T-helper 1 cell (primary cell): ENCODE measurements at regions not wholly inside any gene's neighbourhood (a gene's known extent, or its start where the extent isn't known, plus 50 kb on each side); places are given as distances from the start of the nearest gene placed in this dataset.

Source experiments
- DNase-seq, 5 donors: peaks; one replicate each; pipeline ENCODE4 v3.0.0-alpha.2; 2012 to 2020

DNA sequence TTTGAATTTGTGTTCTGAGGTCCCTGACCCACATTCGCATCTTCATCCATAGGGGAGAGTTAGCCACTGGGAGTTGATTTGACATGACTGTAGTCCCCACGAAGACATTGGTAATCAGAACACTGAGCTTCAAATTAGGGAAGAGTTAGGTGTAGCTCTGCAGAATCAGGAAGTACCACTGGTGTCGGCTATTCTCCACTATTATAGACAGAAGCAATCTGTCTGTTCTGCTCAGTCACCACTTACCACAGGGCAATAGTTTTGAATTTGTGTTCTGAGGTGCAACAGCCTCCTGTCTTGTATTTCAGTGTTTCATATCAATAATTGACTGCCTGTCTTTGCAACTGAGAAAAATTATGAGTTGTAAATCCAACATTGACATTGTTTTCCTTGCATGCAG, 407.6 kb downstream of the LRFN5 start:
- no peak for DNase-seq

GRCh38 chr14:42013559-42013958, 406.9 kb downstream of the LRFN5 start:
- no peak for DNase-seq

DNA sequence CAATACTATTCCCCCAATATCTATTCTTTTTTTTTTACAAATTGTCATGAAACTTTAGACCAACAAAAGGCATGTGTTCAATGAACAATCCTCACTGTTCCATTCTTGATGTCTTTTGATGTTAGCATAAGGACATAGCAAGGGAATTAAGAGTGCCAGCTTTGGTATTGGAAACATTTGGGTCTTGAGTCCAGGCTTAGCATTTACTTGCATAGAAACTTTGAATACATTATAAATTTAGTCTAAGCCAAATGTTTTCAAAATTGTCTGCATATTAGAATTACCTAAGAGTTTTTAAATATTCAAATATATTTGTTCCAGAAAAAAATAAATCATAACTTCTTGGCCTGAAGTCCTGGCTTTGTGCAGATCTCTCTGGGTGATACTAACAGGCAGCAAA, 406.5 kb downstream of the LRFN5 start:
- no peak for DNase-seq

GRCh38 chr14:42011221-42011620, 404.5 kb downstream of the LRFN5 start:
- DNase-seq = no peak

GRCh38 chr14:42004321-42004720, 397.6 kb downstream of the LRFN5 start:
- no peak for DNase-seq

- no peak for DNase-seq
These were observed 395.5 kb downstream of the LRFN5 start for GRCh38 chr14:42002141-42002540.

DNA sequence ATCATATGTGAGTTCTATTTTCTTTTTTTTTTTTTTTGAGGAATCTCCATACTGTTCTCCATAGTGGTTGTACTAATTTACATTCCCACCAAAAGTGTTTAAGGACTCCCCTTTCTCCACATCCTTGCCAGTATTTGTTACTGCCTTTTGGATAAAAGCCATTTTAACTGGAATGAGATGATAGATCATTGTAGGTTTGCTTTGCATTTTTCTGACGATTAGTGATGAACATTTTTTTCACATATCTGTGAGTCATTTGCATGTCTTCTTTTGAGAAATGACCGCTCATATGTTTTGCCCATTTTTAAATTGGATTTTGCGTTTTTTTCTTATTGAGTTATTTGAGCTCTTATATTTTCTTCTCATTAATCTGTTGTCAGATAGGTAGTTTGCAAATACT, 394.8 kb downstream of the LRFN5 start:
- DNase-seq = no peak

- no peak for DNase-seq
These were observed 393.8 kb downstream of the LRFN5 start for GRCh38 chr14:42000450-42000849.

GRCh38 chr14:41993687-41994086, 387.0 kb downstream of the LRFN5 start:
- no peak for DNase-seq

GRCh38 chr14:41986700-41987099, 380.0 kb downstream of the LRFN5 start:
- no peak for DNase-seq

GRCh38 chr14:41986083-41986645, 379.5 kb downstream of the LRFN5 start:
- no peak for DNase-seq

- DNase-seq = no peak
These were observed 366.5 kb downstream of the LRFN5 start for GRCh38 chr14:41973178-41973577.

DNA sequence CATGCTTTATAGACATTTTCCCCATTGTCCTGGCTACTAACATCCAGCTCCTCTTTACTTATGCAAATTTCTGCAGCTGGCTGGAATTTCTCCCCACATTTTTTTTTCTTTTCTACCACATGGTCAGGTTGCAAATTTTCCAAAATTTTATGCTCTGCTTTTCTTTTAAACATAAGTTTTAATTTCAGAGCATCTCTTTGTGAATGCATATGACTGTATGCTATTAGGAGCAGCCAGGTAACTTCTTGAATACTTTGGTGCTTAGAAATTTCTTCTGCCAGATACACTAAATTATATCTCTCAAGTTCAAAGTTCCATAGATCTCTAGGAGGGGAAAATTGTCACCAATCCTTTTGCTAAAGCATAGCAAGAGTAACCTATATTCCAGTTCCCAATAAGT, 365.9 kb downstream of the LRFN5 start:
- DNase-seq = no peak

DNA sequence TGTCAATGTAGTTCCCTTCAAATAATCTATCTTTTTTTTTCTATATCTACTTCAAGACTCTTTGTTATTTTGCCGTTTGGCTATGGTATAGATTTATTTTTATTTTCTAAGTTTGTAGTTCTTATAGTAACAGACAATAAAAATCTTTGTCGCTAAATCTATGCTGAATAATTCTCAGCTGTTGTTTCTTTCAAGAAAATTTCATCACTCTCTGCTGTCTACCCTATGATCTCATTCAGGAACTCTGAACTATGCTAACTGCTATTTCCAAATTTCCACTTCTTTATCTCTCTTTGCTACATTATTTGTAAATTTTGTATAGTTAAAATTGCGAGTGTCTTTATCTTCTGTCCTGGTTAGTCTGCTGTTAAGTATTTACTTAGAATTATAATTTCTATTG, 353.6 kb downstream of the LRFN5 start:
- no peak for DNase-seq

DNA sequence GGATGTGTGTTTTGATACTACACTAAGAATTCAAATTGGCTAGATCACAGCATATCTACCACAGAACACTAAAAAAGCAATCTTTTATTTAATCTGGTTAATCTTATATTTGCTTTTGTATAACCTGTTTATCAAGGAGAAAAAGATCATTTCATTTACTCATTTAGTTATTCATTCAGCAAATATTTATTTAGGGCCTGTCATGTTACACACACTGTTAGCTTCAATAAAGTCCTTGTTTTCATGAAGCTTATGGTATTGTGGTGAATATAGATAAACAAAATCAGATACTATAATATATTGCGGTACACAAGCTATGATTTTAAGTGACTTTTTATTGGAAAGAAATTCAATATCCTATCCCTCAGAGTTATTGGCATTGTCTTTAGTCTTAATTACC, 350.8 kb downstream of the LRFN5 start:
- no peak for DNase-seq
